K562 (cell line): ENCODE measurements at regions not wholly inside any gene's neighbourhood (a gene's known extent, or its start where the extent isn't known, plus 50 kb on each side); places are given as distances from the start of the nearest gene placed in this dataset.

Experiments used
- CBX3 ChIP-seq, 2 experiments: IDR thresholded peaks; 1 replicate in 1 of 2; 2 replicates in 1 of 2; pipeline ENCODE4 v1.6.1; 2012; ENCODE audit warnings: inconsistent platforms in 2 of 2, low read length in 2 of 2, borderline replicate concordance in 1 of 2, control low read depth in 1 of 2
- DIDO1 ChIP-seq: fragments of 450-650 bp; IDR thresholded peaks from 2 replicates; pipeline ENCODE4 v1.6.1; 2016; ENCODE audit warnings: low read depth, missing biosample characterization, missing genetic modification characterization
- ETS2 ChIP-seq: IDR thresholded peaks from 2 replicates; pipeline ENCODE4 v1.6.1; 2016; ENCODE audit warnings: borderline replicate concordance, missing genetic modification characterization, mild to moderate bottlenecking, moderate library complexity, missing compliant biosample characterization; ENCODE audit not compliant: poor library complexity, severe bottlenecking
- SAFB2 ChIP-seq: fragments of 200-400 bp; formaldehyde crosslinking; IDR thresholded peaks from 2 replicates; pipeline ENCODE4 v1.6.1; 2018; ENCODE audit warnings: borderline replicate concordance, low read length, low read depth, moderate library complexity; ENCODE audit not compliant: severe bottlenecking
- SETDB1 ChIP-seq: IDR thresholded peaks from one replicate; pipeline ENCODE4 v1.6.1; 2012; ENCODE audit warnings: low read length, control low read depth, inconsistent platforms
- SRSF7 ChIP-seq: fragments of 200-400 bp; formaldehyde crosslinking; optimal IDR thresholded peaks from 2 replicates; pipeline ENCODE3; 2017; ENCODE audit warnings: mild to moderate bottlenecking, low read depth, low read length
- U2AF2 ChIP-seq: fragments of 200-400 bp; formaldehyde crosslinking; optimal IDR thresholded peaks from 2 replicates; pipeline ENCODE3; 2017; ENCODE audit warnings: low read depth, mild to moderate bottlenecking, low read length
- ZC3H8 ChIP-seq: fragments of 450-650 bp; IDR thresholded peaks from 2 replicates; pipeline ENCODE4 v1.6.1; 2017
- ZFX ChIP-seq: sonication (generic); formaldehyde crosslinking; IDR thresholded peaks from 2 replicates; pipeline ENCODE4 v1.8.0; 2022; ENCODE audit warnings: mild to moderate bottlenecking, missing genetic modification reagents, moderate library complexity
- ZNF146 ChIP-seq: IDR thresholded peaks from one replicate; pipeline ENCODE4 v1.6.1; 2018; ENCODE audit warnings: missing compliant biosample characterization; ENCODE audit not compliant: unreplicated experiment
- TF ChIP-seq, protein P1 (sequence below): IDR thresholded peaks from 3 replicates; pipeline ENCODE4 v1.6.1; 2011; ENCODE audit warnings: borderline replicate concordance, mild to moderate bottlenecking, moderate library complexity; ENCODE audit not compliant: insufficient read length; ENCODE audit errors: extremely low read depth
- TF ChIP-seq, protein P2 (sequence below): fragments of 450-650 bp; formaldehyde crosslinking; IDR thresholded peaks from 2 replicates; pipeline ENCODE4 v1.4.0; 2020; ENCODE audit warnings: mild to moderate bottlenecking, moderate library complexity

DNA sequence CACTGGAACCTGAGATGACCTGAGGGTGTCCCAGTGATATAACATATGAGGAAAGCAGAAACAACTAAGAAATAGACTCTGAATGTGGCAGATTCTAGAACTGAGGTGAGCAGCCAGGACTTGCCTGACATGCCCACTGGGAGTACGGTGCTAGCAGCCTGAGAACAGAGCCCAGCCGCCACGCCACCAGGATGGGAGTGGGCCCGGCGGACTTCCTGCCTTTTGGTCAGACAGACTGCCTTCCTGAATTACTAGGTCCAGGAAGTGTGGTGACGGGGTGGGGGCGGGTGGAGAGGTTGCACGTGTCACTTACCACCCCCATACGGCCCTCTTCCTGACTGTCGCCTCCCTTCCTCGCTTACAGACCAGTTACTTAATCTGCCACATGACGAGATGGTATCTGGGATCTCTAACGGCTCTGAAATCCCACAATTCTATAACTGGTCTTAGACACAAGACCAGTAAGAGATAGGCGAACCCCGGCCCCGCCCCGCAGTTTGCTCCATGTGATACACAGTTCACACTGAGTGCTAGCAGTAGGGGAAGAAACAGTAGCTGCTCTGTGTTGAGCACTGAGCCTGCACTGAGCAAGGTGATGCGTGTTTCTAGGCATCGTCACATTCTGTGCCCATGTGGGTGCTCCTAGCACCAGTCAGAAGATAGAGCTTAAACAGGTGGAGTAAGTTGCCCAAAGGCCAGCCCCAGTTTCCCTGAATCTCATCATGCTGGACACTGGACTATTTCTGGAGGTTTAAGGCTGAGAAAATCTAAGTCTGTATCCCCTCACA is 95.7 kb downstream of the CPN2 start (continued):
- TF ChIP-seq, protein P1, sequence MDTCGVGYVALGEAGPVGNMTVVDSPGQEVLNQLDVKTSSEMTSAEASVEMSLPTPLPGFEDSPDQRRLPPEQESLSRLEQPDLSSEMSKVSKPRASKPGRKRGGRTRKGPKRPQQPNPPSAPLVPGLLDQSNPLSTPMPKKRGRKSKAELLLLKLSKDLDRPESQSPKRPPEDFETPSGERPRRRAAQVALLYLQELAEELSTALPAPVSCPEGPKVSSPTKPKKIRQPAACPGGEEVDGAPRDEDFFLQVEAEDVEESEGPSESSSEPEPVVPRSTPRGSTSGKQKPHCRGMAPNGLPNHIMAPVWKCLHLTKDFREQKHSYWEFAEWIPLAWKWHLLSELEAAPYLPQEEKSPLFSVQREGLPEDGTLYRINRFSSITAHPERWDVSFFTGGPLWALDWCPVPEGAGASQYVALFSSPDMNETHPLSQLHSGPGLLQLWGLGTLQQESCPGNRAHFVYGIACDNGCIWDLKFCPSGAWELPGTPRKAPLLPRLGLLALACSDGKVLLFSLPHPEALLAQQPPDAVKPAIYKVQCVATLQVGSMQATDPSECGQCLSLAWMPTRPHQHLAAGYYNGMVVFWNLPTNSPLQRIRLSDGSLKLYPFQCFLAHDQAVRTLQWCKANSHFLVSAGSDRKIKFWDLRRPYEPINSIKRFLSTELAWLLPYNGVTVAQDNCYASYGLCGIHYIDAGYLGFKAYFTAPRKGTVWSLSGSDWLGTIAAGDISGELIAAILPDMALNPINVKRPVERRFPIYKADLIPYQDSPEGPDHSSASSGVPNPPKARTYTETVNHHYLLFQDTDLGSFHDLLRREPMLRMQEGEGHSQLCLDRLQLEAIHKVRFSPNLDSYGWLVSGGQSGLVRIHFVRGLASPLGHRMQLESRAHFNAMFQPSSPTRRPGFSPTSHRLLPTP = no peak
- TF ChIP-seq SRSF7 = no peak
- peak in 1 of 2 experiments; percentile 85; a peak in 2 of 3 replicates for TF ChIP-seq CBX3 (IDR thresholded peaks at IDR 0.05; ENCODE audit: borderline replicate concordance in 1 of 2, low read length in 2 of 2)
- no peak for TF ChIP-seq ETS2 (tag)
- TF ChIP-seq DIDO1 (tag) = no peak
- no peak for TF ChIP-seq ZNF146 (CRISPR knock-in tag)
- TF ChIP-seq, protein P2, sequence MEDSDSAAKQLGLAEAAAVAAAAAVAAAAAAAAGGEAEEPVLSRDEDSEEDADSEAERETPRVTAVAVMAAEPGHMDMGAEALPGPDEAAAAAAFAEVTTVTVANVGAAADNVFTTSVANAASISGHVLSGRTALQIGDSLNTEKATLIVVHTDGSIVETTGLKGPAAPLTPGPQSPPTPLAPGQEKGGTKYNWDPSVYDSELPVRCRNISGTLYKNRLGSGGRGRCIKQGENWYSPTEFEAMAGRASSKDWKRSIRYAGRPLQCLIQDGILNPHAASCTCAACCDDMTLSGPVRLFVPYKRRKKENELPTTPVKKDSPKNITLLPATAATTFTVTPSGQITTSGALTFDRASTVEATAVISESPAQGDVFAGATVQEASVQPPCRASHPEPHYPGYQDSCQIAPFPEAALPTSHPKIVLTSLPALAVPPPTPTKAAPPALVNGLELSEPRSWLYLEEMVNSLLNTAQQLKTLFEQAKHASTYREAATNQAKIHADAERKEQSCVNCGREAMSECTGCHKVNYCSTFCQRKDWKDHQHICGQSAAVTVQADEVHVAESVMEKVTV (CRISPR knock-in tag) = no peak
- TF ChIP-seq ZC3H8 = 0 out of 2 replicates have a peak, but pooled peaks have one; percentile 44
- no peak for TF ChIP-seq U2AF2
- TF ChIP-seq SAFB2 = no peak
- peak; percentile 42 for TF ChIP-seq ZFX (CRISPR knock-in tag)
- no peak for TF ChIP-seq SETDB1
